NCI-H1092 (cell line): ENCODE measurements at regions not wholly inside any gene's neighbourhood (a gene's known extent, or its start where the extent isn't known, plus 50 kb on each side); places are given as distances from the start of the nearest gene placed in this dataset.
A peak's percentile ranks its signal among the peaks of the same experiment; 100 is the strongest.
"Not testable (repeated sequence)": the region's sequence is repeated elsewhere in the genome, so short reads cannot be mapped to it uniquely, and the experiment has no call there.

Experiments
- DNase-seq: peaks from one replicate; lab custom pipeline; 2025; lab: John Stamatoyannopoulos, UW

DNA sequence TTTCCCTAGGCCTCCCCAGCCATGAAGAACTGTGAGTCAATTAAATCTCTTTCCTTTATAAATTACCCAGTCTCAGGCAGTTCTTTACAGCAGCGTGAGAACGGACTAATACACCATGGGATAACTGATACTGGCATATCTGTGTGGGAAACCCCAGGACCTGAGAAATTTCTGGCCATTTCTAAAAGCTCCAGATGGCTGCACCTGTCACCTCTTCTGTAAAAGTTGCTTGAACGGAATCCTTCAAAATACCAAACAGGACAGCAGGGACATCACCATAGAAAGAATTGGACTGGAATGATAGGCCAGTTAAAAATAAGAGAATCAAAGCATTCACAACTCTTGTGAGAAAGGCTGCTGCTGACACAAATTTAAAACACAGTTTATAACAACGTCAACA is 134.0 kb upstream of the FOXD4L5 start:
- not testable (repeated sequence) for DNase-seq

DNA sequence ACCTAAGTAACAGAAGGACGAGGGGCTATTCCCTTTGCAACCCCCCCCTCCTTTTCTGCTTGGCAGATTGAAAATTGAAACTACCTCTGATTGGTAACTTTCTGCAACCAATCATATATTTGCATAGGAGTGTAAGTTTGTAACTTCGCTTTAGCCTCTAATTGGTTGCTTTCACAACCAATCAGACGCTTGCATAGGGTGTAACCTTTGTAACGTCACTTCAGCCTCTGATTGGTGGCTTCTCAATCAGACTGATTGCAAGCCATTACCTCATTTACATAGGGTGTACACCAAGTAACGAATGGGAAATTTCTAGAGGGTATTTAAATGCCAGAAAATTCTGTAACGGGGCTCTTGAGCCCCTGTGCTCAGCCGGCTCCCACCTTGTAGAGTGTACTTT is 131.9 kb upstream of the FOXD4L5 start:
- not testable (repeated sequence) for DNase-seq

DNA sequence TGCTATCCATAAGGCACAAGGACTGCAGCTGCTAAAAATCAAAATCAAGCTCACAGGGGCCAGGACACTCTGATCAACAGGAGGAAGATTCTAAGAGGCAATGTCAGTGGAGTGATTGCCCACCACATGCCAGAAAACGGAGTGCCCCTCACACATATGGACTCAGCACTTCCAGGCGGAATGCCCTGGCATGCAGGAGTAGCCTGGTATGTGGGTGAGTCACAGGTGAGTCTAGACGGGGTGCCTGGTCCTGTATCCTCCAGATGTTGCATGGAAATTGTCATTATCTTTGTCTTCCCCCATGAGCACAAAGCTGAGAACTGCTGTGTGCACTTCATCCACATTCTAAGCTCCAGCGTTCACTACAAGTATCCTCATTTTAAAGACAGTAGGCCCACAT is 129.2 kb upstream of the FOXD4L5 start:
- DNase-seq, result not testable (repeated sequence)

DNA sequence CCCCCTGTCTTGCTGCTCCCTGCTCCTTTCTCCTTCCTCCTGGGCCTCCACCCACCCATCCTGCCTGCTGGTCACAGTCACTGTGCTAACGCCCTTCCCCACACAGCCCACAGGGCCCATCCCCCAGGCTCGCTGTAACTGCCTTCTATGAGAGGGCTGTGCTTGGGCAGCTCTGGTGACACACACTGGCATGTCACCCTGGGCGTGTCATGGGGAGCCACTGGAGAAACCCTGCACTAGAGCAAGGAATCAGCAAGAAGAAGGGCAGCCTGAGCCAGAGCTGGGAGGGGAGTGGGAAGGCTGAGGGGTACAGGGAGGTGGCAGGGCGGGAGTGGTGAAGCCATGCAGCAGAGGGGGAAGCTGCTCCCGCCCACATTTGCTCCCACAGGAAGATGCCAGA is 128.4 kb upstream of the FOXD4L5 start:
- DNase-seq, result not testable (repeated sequence)

DNA sequence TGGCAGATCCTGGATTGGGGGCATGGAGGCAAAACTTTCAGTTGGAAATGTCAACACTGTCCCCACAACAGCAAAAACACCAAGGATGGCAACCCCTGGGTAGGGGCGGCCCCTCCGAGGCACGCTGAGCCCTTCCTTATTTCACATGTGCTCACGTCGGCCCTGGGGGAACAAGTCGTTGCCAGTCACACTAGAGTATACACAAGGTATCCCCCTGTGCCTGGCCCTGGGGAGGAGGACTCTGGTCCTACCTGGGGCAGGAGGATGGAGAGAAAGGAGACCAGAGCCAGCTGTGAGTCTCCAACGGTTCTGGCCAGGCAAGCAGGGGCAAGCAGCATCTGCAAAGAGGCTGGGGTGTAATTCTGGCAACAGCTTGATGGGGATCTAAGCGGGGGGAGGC is 126.9 kb upstream of the FOXD4L5 start:
- DNase-seq, result no peak

DNA sequence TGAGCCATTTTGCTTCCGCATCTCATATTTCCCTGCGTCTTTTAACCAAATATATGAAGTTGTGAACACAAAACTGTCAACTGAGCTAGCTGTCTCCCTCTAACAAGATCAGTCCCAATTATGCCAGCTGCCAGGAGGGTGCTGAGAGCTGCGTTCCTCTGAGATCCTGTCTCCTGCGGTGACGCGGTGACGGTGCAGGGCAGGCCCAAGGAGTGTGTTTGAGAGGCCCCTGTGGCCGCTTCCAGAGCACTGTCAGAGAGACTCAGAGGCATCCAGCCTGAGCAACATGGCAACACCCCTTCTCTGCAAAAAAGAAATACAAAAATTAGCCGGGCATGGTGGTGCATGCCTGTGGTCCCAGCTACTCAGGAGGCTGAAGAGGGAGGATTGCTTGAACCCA is 126.3 kb upstream of the FOXD4L5 start:
- DNase-seq, result no peak

DNA sequence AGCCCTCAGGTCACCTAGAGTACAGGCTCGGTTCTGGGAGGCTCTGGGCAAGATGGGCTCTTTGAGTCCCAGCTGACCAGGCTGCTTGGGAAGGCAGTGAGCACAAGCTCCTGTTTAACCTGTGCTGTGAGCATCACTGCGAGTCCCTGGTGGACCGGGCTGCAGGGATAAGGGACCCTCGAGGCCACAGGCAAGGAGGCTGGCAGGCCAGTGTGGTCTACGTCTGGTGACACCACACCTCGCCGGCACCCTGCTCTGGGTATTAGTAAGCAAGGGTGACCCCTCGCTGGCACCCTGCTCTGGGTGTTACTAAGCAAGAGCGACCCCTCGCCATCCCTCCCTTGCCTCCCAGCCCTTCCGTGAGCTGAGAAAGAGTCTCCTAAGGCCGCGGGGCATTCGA is 125.9 kb upstream of the FOXD4L5 start:
- DNase-seq, result no peak

DNA sequence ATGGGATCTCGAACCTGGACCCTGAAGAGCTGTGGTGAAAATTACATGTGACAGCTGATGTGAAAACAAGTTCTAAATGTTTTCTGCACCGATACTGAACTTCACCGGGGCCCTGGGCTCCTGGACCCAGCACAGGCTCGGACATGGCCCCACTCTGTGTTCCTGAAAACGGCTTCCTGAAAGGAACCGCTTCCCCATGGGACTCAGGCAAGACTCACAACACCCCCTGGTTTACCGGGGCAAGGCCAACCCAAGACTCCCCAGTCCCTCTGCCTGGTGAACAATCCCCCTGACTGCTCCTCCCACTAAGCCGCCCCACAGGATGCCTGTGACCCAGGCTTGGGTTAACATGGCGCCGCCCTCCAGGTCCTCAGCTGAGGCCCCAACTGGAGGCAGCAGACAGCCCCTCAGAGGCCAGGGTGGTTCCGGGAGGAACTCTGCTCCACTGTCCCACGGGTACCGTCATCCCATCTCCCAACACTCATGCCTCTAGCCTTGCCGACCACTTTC is 124.5 kb upstream of the FOXD4L5 start:
- no peak for DNase-seq

DNA sequence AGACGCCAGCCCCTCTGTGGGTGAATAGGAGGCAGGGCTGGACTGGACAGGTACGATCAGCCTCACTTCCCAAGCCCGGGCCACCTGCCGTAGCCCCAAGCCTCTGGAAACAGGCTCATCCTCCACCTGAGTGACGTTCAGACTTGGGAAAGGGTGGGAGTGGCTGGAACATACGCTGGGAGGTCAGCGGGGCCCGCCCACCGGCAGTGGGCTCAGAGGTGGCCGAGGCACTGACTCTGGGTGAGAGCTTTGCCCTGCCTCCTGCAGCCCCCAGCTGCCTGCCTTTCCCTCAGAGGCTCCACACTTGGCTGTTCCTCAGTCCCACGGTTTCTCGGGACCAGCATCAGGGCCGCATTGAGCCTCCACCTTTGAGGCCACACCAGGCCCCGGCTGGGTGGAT is 123.8 kb upstream of the FOXD4L5 start:
- DNase-seq, result not testable (repeated sequence)

DNA sequence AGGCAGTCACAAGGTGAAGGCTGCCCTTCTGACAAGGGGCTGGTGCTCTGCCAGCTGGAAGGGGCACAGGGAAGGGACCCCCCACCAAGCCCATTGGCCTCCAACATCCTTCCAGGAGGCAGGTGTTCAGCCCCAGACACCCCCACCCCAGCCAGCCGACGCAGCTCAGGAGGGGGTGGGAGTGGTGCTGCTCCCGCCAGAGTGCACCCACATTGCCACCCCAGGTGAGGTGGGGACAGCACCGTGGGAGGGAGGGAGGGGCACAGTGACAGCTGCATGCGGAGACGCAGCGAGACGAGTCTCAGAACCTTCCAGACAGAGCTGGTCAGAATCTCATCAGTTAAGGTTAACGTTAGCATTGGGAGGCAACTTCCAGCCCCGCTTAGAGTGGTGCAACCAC is 121.6 kb upstream of the FOXD4L5 start:
- DNase-seq, result not testable (repeated sequence)

DNA sequence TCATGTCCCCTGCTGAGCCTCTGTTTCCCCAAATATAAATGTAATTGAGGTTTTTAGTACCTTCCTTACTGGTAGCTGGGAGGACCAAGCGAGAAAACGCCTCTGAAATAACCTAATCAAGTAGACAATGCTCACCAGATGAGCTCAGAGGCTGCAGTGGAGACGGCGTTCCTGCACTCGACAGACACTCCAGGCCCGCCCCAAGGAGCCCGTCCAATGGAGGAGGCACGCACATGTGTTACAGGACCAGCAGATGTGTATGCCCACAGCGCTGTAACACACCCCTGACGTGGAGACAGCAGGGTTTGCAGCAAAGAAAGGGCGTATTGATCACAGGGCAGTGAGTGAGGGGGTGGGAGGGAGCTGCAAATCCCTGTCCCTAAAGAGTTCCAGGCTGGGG is 120.8 kb upstream of the FOXD4L5 start:
- DNase-seq, result not testable (repeated sequence)

DNA sequence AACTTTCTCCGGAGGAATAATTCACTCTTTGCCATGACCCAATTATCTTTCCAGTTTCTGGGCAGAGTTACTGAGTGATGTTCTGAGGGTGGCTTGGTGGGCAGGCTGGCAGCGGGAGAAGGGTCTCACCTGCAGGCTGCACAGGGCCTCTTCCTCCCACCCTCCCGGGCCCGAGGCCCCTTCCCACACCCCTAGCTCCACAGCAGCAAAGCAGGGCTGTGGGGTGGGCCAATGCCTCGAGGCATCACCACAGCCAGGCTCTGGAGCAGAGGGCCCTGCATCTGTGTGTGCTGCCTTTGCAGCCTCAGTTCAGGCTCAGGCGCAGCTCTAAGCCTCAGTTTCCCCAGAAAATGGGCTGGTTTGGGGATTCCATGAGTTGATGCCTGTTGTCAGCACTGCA is 120.2 kb upstream of the FOXD4L5 start:
- no peak for DNase-seq

DNA sequence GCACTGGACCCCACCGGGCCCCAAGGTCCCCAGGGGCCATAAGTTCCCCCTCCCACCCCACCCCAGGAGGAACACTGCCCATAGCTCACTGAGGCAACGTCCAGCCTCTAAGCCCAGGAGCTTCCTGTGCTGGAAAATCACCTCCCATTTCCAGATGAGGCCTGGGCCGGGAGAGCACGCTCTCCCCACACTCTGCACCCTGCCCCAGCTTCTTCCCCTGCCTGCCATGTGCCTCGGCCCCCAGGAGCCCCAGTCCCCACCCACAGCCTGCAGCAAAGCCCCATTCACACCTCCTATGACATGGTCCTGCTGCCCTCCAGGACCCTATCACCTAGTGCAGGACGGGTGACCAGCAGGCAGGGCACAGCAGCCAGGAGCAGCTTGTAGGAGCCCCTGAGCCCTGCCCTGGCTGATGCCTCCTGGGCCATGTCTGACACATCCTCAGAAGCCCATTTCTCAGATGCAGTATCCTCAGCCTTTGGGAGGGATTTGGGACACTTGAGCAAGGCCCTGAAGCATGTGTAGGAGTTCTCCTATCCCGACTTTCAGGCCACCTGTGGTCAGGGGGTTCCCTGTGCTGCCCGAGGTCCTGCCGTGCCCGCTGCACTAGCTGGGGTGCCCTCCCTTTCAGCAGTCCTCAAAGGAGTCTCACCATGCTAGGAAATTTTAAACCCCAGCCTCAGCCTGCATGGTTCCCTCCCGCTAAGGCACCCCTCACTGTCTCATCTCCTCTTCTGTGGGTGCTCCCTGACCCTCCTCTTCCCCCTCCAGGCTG is 119.4 kb upstream of the FOXD4L5 start:
- DNase-seq, result no peak

DNA sequence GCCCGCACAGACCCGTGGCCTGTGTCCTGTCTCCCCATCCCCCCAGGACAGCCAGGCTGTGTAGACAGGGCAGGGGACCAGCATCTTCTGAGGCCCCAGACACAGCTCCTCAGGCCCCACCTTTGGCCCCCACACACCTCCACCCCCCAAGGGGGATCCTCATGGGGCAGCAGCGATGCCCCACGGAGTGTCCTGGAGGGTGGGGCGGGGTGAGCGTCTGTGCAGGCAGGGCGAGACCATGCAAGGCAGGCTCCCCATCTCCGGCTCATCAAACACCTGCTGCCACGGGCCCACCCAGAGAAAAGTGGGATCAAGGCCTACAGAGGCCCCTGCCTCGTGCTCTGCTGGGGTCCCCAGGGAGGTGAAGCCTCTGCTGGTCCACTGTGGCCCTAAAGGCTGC is 118.7 kb upstream of the FOXD4L5 start:
- DNase-seq, result no peak

DNA sequence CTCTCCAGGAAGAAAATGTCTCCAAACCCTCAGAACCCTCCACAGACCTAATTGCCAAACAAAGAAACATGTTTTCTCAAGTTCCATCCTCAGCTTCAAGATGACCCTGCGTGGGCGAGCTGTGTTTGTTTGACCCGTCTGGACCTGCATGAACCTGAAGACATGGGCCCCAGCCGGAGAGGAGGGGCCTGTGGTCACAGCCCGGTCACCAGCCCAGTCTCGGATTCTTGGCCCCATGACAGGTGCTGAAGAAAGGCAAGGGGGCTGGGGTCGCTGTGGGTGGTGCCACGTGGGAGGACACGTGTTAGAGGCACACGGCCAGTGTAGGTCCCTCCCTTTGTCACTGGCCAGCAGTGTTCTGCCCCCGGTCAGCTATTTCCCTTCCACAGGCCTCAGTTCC is 118.1 kb upstream of the FOXD4L5 start:
- DNase-seq, result not testable (repeated sequence)

DNA sequence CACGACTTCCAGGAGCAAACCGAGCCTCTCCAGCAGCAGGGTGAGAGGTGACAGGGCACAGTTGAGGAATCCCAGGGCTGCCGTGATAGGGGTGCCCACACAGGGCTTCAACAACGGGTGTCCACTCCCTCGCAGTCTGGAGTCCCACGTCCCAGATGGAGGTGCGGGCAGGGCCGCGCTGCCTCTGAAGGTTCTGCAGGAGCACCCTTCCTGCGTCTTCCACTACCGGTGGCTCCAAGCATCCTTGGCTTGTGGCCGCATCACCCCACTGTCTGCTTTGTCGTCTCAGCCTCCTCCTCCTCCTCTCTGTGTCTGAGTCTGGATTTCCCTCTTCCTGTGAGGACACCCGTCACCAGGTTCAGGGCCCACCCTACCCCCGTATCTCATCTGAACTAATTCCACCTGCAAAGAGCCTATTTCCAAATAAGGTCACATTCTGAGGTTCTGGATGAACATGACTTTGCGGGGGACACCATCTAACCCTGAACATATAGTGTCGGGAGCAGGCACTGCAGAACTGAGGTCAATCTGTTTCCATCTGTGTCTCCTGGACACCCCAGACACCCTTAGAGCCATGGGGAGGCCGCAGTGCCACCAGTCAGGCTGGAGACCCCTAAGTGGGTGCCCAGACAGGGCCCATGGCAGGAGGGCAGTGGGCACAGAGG is 117.3 kb upstream of the FOXD4L5 start:
- not testable (repeated sequence) for DNase-seq

DNA sequence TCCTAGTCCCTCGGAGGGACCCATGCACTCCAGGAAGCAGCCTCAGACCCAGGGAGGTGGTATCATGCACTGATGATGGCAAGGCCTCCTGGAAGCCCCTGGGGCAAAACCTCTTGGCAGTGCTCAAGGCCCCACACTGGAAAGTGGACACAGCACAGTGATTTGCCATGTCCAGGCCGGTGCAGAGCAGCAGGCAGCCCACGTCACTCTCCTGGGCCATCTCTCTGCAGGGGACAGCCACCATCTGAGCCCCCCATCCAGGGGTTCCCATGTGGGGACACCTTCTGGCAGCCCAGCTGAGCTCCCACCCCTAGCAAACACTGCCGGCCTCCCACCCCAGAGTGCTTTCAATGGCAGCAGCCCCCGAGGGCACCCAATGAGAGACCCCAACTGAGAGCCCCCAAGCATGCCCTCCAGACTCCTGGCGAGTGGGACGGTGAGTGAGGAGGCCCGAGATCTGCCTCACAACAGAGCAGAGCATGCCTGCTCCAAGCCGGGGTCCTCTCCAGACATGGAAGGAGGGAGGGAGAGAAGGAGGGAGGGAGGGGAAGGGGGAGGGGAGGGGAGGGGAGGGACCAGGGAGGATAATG is 116.5 kb upstream of the FOXD4L5 start:
- DNase-seq, result not testable (repeated sequence)

DNA sequence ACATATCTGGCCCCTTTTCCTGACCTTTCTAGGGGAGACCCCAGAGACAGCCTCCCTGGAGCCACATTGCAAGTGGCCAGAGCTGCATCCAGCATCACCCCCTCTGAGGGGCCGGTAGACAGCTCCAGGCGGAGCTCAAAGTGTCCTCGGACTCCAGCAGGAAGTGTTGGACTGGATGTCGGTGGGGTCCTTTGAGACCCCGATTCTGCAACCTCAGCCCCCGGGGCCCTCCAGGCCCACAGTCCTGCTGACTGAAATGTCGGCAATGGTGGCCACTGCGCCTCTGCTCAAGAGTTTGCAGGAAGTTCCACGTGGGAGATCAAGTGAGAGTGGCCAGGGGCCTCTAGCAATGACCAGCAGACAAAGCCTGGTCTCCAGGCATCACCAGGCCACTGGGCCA is 115.9 kb upstream of the FOXD4L5 start:
- no peak for DNase-seq

DNA sequence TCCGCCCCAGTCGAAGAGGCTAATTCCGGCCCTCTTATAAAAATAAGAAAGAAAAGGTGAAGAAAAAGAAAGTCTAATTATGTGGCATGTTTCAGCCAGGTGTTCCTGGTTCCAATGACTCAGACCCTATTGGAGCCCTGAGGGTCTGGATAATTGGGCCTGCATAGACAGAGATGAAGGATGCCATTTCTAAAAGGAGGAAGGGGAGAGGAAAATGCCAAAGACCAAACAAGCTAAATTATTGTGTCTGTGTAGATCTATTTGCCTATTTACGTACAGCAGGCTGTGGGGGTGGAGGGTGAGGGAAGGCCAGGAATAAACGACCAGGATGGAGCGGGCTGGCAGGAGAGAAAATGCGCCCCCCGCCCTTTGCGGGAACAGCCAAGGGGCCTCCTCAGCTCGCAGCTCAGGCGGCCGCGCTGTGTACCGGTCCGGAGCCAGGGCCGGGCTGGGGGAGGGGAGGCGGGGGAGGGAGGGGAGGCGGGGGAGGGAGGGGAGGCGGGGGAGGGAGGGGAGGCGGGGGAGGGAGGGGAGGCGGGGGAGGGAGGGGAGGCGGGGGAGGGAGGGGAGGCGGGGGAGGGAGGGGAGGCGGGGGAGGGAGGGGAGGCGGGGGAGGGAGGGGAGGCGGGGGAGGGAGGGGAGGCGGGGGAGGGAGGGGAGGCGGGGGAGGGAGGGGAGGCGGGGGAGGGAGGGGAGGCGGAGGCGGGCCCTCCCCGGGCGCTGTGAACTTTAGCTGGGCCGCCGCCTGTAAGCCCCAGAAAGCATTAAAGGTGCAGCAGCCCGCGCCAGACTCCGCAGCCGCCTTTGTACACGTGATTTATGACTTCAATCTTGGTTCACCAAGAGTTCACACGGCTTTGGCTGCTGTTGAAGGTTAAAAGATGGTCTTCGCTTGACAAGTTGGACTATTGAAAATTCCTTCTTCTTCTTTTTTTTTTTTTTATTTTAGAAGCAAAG is 113.0 kb upstream of the FOXD4L5 start:
- peak; percentile 5 for DNase-seq

DNA sequence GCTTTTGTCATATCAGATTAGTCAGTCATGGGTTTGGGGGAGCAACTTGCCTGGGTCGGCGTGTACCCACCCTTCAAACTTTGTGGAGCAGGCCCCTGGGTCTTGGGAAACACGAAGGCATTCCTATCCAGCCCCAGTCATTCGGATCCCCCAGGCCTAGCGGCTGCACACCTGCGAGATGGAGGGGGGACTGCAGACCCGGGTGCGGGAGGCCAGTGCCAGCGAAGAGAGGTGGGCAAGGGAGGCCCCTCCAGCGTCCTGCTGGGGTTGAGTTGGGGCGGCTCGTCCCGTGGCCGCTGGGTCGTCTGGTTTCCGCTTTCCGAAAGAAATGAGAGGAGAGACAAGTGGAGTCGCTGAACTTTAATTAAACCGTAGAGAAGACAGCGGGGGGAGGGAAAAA is 112.2 kb upstream of the FOXD4L5 start:
- not testable (repeated sequence) for DNase-seq

DNA sequence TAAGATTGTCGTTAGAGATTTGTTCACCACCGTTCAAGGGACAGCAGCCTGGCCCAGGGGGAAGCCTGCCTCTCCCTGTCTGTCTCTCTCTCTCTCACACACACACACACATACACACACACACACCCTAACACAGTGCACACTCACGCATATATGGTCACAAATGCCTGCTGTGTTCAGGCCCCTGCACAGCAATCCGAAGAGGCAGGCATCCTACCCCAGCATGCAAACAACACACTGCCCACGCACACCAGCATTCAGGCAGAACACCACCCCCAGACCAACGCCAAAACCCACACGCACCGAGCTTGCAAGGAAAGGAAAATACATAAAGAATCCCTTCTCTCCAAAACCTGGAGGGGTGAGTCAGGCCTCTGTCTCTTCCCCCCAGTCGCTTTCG is 111.6 kb upstream of the FOXD4L5 start:
- not testable (repeated sequence) for DNase-seq

DNA sequence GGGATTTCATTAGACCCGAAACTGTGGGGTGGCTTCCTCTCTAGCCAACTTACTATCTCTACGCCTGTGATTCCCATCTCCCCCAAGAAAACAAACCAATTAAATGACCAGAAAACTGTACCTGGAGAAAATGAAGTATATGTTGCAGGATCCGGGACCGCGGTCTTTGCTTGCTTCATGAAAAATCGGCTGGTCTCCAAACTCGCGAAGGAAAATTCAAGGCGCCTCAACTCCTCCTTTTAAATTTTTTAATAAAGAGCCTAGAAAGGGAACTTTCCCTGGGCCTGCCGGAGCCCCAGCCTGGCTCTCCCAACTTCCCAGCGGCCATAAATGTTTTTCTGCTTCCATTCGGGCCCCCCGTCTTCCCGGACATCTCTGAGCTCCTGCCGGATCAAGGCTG is 110.8 kb upstream of the FOXD4L5 start:
- not testable (repeated sequence) for DNase-seq
